Adrenal gland (tissue), 9 donors: ENCODE measurements at regions not wholly inside any gene's neighbourhood (a gene's known extent, or its start where the extent isn't known, plus 50 kb on each side); places are given as distances from the start of the nearest gene placed in this dataset.

Source experiments
- DNase-seq, 7 donors: peaks; one replicate each; pipeline ENCODE4 v3.0.0-alpha.2; 2019 to 2020
- H3K27ac ChIP-seq, 5 donors: fragments of 200-600 bp; sonication (generic) in 4 of 5; 1 replicate in 3 of 5; 2 replicates in 2 of 5; pipeline versions ENCODE4 v1.5.1 to v1.8.0; 2016 to 2020; ENCODE audit warnings: mild to moderate bottlenecking in 1 of 5
- H3K27me3 ChIP-seq: fragments of 200-600 bp; 2 replicates; pipeline ENCODE4 v1.8.0; 2021
- H3K36me3 ChIP-seq, 2 donors: fragments of 200-600 bp; replicated peaks in 1 of 2; 1 replicate in 1 of 2; 2 replicates in 1 of 2; pipeline versions ENCODE4 v1.5.1 to v1.8.0; 2018 to 2022
- H3K4me1 ChIP-seq, 2 donors: fragments of 200-600 bp; replicated peaks in 1 of 2; 1 replicate in 1 of 2; 2 replicates in 1 of 2; pipeline versions ENCODE4 v1.5.1 to v1.8.0; 2018 to 2021
- H3K4me3 ChIP-seq, 4 donors: fragments of 200-600 bp; sonication (generic) in 3 of 4; one replicate each; pipeline ENCODE4 v1.5.1; 2016 to 2018
- H3K9me3 ChIP-seq, 3 donors: fragments of 200-600 bp; sonication (generic) in 1 of 3; replicated peaks in 1 of 3; 1 replicate in 2 of 3; 2 replicates in 1 of 3; pipeline versions ENCODE4 v1.5.1 to v1.8.0; 2016 to 2021
- POLR2A ChIP-seq, 2 donors: fragments of 450-650 bp; IDR thresholded peaks; one replicate each; pipeline ENCODE4 v1.6.1; 2017; ENCODE audit warnings: antibody characterized with exemption in 2 of 2, mild to moderate bottlenecking in 2 of 2, moderate library complexity in 1 of 2
- whole genome bisulfite sequencing, 4 donors: extraction: QIAGEN DNeasy Blood & Tissue Kit in 2 of 4; methylation state at CpG; one replicate each; pipeline versions ENCODE4 v1.1.5 to v1.1.7; 2013 to 2017; 5-methylcytosine and 5-hydroxymethylcytosine counted together
- intact Hi-C, 2 donors: fragments of 100-400 bp; cut with DNase I; formaldehyde crosslinking; loops; one replicate each; pipeline versions ENCODE4 v1.14.1 to v1.15.0; 2022 to 2023
- TF ChIP-seq, protein P1 (sequence below), 6 experiments: fragments of 450-650 bp in 4 of 6; fragments of 200-600 bp in 2 of 6; sonication (generic) in 1 of 6; IDR thresholded peaks; 1 replicate in 5 of 6; 2 replicates in 1 of 6; pipeline versions ENCODE4 v1.5.1 to v1.8.0; 2016 to 2021; ENCODE audit warnings: antibody characterized with exemption in 6 of 6, mild to moderate bottlenecking in 2 of 6, moderate library complexity in 1 of 6
- donor health status: healthy with polysubstance abuse.
- donor health status: Bipolar disorder and iron deficiency.
- donor health status: DM: yes; HTN: yes; CAD: no.
- donor health status: DM: no; HTN: no; CAD: no.
- donor health status: DM: no; HTN: no; CAD: no.

- TF ChIP-seq, protein P1, sequence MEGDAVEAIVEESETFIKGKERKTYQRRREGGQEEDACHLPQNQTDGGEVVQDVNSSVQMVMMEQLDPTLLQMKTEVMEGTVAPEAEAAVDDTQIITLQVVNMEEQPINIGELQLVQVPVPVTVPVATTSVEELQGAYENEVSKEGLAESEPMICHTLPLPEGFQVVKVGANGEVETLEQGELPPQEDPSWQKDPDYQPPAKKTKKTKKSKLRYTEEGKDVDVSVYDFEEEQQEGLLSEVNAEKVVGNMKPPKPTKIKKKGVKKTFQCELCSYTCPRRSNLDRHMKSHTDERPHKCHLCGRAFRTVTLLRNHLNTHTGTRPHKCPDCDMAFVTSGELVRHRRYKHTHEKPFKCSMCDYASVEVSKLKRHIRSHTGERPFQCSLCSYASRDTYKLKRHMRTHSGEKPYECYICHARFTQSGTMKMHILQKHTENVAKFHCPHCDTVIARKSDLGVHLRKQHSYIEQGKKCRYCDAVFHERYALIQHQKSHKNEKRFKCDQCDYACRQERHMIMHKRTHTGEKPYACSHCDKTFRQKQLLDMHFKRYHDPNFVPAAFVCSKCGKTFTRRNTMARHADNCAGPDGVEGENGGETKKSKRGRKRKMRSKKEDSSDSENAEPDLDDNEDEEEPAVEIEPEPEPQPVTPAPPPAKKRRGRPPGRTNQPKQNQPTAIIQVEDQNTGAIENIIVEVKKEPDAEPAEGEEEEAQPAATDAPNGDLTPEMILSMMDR (IDR thresholded peaks at IDR 0.05) = no peak
- TF ChIP-seq POLR2A (IDR thresholded peaks at IDR 0.05) = no peak
- H3K4me3 ChIP-seq = no peak overlapping the region
- intact Hi-C loops = loop anchor here in 1 of 2 donors (5.0 kb wide), 2 partner anchors 767 to 942 kb away; partner anchors contain the start of gene THBS1
- no peaks in the 10 kb centered on the region for H3K9me3 ChIP-seq
- H3K4me1 ChIP-seq = no peaks in the 10 kb centered on the region
- H3K36me3 ChIP-seq = no peaks in the 10 kb centered on the region
- DNase-seq = no peak
- 65 to 75% (median 71%) methylated on average over 1 of the region's 1 CpG for WGBS, 4 donors
- no peak overlapping the region for H3K27ac ChIP-seq
- H3K27me3 ChIP-seq = no peaks in the 10 kb centered on the region
Measured at GRCh38 chr15:38814891-38815290, 250.3 kb upstream of the RASGRP1 start.

DNA sequence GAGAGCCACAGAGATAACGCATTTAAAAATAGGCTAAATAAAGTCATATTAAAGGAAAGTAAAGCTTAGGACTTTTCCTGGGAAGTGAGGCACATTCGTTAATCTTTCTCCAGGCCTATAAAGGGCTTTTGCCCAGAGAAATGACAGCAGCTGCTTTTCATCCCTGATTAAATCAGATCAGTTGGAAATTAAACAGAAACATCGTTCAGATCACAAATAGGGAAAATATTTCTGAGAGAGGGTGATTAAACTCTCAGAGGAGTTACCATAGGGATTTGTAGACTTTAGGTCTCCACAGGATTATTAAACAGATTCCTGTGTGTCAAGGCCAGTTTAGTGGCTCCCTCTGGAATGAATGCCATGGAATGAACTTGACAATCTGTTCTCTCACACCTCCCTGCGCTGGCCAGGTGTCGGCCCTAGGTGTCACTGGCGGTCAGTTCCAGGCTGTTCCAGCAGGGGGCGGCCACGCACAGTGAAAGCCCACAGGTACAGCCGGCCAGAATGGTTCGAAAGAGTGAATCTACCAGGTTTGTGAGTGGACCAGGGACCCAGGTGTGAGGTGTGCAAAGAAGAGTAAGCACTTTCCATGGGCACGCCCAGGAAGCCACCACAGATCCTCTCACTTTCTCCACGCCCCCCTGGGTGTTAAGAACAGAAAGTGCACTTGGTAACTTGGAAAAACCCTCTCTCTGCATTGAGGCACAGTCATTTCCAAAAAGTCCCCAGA is 253.0 kb upstream of the RASGRP1 start:
- no peak overlapping the region for H3K4me3 ChIP-seq
- DNase-seq = peak; percentile 66 to 93 (median 79)
- H3K27me3 ChIP-seq = no peaks in the 10 kb centered on the region
- H3K9me3 ChIP-seq = no peaks in the 10 kb centered on the region
- no peaks in the 10 kb centered on the region for H3K36me3 ChIP-seq
- TF ChIP-seq, protein P1 (IDR thresholded peaks at IDR 0.05) = peak; percentile 93 to 99 (median 96)
- TF ChIP-seq POLR2A (IDR thresholded peaks at IDR 0.05) = no peak
- WGBS, 4 donors = 16 to 21% (median 17%) methylated on average over 11 to 12 of the region's 12 CpGs
- no peak overlapping the region for H3K27ac ChIP-seq
- intact Hi-C loops = loop anchor here in 1 of 2 donors (5.0 kb wide), 2 partner anchors 765 to 940 kb away; partner anchors contain the start of gene THBS1
- H3K4me1 ChIP-seq = no peaks in the 10 kb centered on the region

- WGBS, 4 donors = 76 to 82% (median 79%) methylated on average over 6 to 9 of the region's 9 CpGs
- peak in 1 of 7 donors; percentile 53 for DNase-seq
Measured at GRCh38 chr15:38818157-38818790, 253.7 kb upstream of the RASGRP1 start.

More at GRCh38 chr15:38818157-38818790, 253.7 kb upstream of the RASGRP1 start:
- Histone ChIP-seq H3K36me3 (no peaks in the 10 kb centered on the region), H3K27ac (no peak overlapping the region), H3K4me3 (no peak overlapping the region), H3K4me1 (no peaks in the 10 kb centered on the region), H3K9me3 (no peaks in the 10 kb centered on the region), H3K27me3 (no peaks in the 10 kb centered on the region)
- intact Hi-C loops = loop anchor here in 1 of 2 donors (5.0 kb wide), 2 partner anchors 764 to 939 kb away; partner anchors contain the start of gene THBS1
- TF ChIP-seq, protein P1 (IDR thresholded peaks at IDR 0.05) = no peak
- TF ChIP-seq POLR2A (IDR thresholded peaks at IDR 0.05) = no peak
